ENCODE measurements at regions not wholly inside any gene's neighbourhood (a gene's known extent, or its start where the extent isn't known, plus 50 kb on each side); places are given as distances from the start of the nearest gene placed in this dataset.
A peak's percentile ranks its signal among the peaks of the same experiment; 100 is the strongest.

DNA sequence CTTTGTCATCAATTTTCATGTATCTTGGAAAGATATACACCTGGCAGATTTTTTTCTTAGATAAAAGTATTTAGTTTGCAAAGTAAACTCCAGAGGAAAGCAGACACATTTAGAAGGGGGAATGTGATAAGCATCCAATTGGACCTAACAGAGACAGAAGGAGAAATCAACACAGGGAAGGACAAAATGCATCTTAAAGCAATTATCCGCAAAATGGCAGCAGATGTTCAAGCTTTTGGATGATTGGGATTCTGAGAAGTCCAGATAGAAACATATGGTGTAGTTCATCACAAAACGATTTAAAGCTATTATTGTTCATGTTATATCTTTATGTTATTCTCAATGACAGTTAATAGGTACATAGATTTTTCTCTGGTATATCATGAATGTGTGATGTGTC lies 1153.1 kb upstream of the B3GALT2 start:
- DNase-seq (ENCODE audit: low read depth in 2 of 2) = no peak

DNA sequence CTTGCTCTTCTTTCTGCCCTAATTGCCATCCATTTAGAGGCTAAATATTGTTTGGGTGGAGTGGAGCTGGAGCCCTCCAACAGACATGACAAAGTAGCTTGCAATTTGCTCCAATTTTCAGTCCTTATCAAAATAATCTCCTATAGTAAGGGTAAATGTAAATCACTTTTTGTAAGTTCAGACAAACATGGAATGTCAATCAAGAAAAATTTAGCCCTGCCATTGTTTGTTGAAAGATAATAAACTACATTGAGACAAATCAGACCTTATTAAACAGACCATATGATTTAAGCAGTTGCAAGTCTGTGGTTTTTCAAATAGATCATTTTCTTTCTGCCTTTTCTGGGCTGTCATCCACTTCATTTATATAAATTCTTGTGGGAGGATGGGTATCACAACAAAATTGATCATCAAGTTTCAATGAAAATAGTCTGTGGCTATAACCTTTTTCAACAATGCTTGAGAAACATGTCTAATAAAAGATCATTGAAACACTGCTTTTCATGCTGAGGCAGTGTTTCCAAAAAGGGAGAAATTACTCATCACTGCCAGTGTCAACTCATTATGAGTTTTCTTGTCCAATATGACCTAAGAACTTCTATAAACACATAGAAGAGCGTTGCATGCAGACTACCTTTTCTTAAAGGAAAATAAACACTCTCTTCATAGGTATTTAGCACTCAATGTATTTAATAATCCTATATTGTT lies 1152.0 kb upstream of the B3GALT2 start:
- DNase-seq (ENCODE audit: low read depth in 2 of 2) = no peak

GRCh38 chr1:194333240-194333639 lies 1146.8 kb upstream of the B3GALT2 start:
- DNase-seq (ENCODE audit: low read depth in 2 of 2) = no peak

DNA sequence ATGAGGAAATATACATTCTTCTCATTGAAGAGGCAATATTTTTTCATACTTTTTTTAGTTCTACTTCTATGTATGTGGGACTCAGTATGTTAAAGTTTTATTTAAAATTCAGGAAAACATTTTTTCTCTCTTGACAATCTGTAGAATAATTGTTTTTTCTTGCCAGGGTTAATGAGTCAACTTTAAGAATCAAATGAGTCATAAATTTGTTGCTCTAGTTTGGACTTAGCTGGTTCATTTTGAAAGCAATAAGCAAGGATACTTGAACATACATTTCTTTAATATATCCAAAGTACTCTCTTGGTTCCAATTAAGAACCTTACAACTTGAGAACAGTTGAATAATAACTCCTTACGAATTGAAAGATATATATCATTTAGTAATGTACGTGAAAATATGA lies 1145.3 kb upstream of the B3GALT2 start:
- no peak for DNase-seq (ENCODE audit: low read depth in 2 of 2)

- no peak for DNase-seq (ENCODE audit: low read depth in 2 of 2)
Observed at GRCh38 chr1:194322751-194323150, 1136.3 kb upstream of the B3GALT2 start.

GRCh38 chr1:194318790-194319280 lies 1132.4 kb upstream of the B3GALT2 start:
- no peak for DNase-seq (ENCODE audit: low read depth in 2 of 2)

DNA sequence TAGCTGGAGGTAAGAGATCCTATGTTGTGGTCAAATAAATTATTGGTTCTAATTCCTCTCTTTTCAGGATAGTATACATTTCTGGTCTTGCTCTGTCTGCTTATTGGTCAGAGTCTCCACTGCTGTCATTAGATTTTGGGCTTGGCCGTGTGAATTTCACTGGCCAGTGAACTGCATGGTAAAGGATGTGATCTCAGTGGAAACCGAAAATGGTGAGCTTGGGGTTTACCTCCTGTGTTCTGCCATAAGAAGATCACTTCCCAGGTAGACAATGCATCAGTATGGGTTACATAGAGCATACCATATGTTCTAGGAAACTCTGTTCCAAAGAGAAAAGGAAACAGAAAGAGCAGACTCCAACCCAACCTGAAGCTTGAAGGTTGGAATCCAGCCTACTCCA lies 1123.3 kb upstream of the B3GALT2 start:
- DNase-seq (ENCODE audit: low read depth in 2 of 2) = no peak

- no peak for DNase-seq (ENCODE audit: low read depth in 2 of 2)
Observed at GRCh38 chr1:194309269-194309668, 1122.9 kb upstream of the B3GALT2 start.

- no peak for DNase-seq (ENCODE audit: low read depth in 2 of 2)
Observed at GRCh38 chr1:194300776-194301175, 1114.4 kb upstream of the B3GALT2 start.

- DNase-seq (ENCODE audit: low read depth in 2 of 2) = no peak
Observed at GRCh38 chr1:194300340-194300739, 1113.9 kb upstream of the B3GALT2 start.

DNA sequence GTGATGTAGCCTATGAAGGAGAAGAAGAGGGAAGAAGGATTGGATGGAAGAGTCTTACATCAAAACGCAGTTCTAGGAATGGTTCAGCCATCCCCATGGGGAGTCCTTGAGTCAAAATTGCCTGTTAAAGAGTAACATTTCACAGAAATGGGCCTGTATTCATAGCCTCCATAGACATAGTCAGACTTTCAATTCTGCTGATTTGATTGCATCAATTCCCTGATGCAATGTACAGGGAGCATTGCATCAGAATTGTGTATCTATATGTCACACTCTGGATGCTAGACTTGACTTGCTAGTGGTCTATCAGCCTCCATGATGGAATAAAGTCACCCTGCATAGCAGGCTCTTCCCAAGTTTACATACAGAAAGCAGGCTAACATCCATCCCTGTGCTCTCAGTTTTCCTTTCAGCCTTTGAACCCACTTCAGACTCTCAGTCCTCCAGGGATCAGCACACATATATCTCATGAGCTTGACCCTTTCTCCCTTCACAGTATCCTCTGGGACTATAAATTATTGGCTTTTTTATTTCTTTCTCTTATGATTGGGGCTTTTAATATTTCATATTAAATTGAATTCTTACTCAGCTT lies 1111.7 kb upstream of the B3GALT2 start:
- no peak for DNase-seq (ENCODE audit: low read depth in 2 of 2)

DNA sequence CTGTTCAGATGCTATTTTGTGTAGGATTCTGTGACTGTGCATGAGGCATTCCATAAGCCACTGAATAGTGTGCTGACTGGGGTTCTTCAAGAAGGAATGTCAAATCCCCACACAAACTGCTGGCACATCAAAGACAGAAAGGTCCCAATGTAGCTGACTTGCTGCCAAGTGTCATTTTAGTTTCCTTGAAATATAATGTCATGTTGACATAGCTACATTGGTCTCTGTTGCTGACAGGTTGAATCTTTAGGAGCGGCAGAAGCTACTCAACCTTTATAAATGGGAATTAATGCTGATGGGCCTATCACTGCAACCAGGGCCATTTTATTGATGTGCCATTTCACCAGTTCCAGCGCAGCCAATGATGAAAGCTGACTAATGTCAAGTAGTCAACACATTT lies 1110.7 kb upstream of the B3GALT2 start:
- no peak for DNase-seq (ENCODE audit: low read depth in 2 of 2)

DNA sequence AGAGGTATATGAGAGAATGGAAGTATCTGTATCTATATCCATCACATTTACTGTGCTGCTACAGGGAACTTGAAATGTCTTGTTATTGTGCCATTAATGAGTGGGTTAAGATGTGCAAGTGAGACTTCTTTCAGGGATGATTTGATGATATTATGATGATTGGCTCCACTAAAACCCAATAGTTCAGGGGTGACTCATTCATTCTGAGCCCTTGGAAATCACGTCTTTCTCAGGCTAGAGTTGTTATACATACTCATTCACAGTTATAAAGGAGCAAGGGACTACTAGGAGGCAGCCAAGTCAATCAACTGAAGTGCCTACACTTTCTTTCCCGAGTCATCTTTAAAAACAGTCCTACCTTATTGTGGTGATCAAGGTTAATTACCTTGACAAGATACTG lies 1109.8 kb upstream of the B3GALT2 start:
- DNase-seq (ENCODE audit: low read depth in 2 of 2) = no peak

DNA sequence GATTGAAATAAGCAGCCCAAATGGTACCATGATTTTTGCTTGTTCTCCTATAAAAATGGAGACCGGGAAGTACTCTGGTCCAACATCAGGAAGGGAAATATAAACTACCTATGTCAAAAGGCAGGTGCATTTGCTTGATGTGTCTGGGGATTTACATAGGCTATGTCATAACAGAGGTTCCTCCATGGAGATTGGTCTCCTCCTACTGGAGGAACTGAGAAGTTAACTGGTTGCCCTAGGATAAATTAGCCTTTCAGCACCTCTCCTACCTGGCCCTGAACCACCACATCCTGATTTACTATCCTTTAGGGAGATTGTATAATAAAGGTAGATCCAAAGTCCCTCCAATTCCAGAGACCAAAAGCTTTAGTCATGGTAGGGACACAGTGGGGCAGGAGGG lies 1109.3 kb upstream of the B3GALT2 start:
- DNase-seq (ENCODE audit: low read depth in 2 of 2) = no peak

- DNase-seq (ENCODE audit: low read depth in 2 of 2) = no peak
Observed at GRCh38 chr1:194293851-194294405, 1107.5 kb upstream of the B3GALT2 start.

GRCh38 chr1:194292966-194293365 lies 1106.6 kb upstream of the B3GALT2 start:
- DNase-seq (ENCODE audit: low read depth in 2 of 2) = no peak

GRCh38 chr1:194289569-194290266 lies 1103.3 kb upstream of the B3GALT2 start:
- peak in 1 of 2 donors; percentile 14 for DNase-seq (ENCODE audit: low read depth in 2 of 2)

DNA sequence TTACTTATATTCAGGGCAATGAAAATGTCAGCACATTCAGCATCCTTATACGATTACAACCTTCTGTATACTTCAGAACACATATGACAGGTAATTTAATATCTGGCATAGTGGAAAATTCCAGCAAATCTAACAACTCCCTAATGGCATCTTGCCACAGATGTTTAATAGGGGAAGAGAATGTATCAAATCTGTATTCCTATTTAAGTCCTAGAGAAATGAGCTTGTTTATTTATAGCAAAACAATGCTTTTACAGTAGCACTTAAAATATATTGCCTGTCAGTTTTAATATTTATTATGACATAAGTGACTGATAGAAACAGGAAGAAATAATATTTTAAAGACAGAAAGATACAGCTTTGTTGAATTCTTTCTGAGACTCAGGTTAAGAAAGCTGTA lies 1101.8 kb upstream of the B3GALT2 start:
- DNase-seq (ENCODE audit: low read depth in 2 of 2) = no peak

GRCh38 chr1:194281376-194281775 lies 1095.0 kb upstream of the B3GALT2 start:
- no peak for DNase-seq (ENCODE audit: low read depth in 2 of 2)

DNA sequence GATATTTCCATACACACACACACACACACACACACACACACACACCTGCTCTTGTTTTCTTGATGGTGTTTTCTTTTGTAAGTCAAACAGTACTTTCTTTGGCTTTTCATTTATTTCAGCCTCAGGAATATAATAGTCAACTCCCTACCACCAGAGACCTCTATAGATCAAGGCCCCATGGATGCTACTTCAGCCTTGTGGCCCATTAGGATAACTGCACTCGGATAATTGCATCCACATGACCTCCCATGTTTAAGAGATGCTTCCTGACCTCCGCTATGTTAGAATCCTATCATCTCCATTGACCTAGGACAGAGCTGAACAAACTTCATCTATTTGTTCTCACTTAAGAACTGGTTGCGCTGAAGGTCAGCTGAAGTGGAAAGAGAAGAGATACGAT lies 1094.0 kb upstream of the B3GALT2 start:
- no peak for DNase-seq (ENCODE audit: low read depth in 2 of 2)

- DNase-seq (ENCODE audit: low read depth in 2 of 2) = no peak
Observed at GRCh38 chr1:194279975-194280374, 1093.6 kb upstream of the B3GALT2 start.

DNA sequence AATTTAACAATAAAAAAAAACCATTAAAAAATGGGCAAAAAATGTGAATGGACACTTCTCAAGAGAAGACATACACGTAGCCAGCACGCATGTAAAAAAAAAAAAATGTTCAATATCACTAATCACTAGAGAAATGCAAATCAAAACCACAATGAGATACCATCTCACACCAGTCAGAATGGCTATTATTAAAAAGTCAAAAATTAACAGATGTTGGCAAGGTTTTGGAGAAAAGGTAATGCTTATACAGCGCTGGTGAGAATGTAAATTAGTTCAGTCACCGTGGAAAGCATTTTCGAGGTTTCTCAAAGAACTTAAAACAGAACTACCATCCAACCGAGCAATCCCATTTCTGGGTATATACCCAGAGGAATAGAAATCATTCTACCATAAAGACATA lies 1091.5 kb upstream of the B3GALT2 start:
- no peak for DNase-seq (ENCODE audit: low read depth in 2 of 2)

GRCh38 chr1:194273660-194274059 lies 1087.2 kb upstream of the B3GALT2 start:
- DNase-seq (ENCODE audit: low read depth in 2 of 2) = no peak
